ENCODE measurements at regions not wholly inside any gene's neighbourhood (a gene's known extent, or its start where the extent isn't known, plus 50 kb on each side); places are given as distances from the start of the nearest gene placed in this dataset.

DNA sequence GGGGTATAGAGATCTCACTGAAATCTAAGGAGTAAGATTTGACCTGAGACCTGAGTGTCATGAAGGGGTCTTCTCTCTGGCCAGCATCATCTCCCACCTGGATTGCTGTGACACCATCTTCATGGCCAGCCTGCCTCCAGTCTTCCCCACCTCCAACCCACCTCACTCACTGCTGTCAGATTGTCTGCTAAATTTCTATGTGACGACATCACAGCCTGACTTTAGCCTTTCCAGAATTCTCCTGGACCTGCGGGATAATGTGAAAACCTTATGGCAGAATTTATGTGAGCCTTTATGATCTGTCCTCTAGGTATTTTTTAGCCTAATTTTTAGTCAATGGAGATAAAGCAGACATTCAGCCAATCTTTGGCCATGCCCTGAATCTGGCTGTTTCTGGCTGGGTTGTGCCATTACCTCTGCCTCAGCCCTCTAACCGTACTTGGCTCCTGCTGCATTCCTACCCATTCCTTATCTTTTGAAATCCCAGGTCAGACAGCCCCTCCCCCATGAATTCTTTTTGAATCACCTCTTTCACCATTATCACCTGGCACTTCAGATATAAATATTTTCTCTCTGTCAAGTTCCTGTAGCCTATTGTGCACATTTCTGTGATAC, 66.4 kb upstream of the MMADHC start:
- no peaks in the 10 kb centered on the region for H3K27me3 ChIP-seq
- DNase-seq (ENCODE audit: low spot score in 2 of 2): no peak
- TF ChIP-seq, protein P1, sequence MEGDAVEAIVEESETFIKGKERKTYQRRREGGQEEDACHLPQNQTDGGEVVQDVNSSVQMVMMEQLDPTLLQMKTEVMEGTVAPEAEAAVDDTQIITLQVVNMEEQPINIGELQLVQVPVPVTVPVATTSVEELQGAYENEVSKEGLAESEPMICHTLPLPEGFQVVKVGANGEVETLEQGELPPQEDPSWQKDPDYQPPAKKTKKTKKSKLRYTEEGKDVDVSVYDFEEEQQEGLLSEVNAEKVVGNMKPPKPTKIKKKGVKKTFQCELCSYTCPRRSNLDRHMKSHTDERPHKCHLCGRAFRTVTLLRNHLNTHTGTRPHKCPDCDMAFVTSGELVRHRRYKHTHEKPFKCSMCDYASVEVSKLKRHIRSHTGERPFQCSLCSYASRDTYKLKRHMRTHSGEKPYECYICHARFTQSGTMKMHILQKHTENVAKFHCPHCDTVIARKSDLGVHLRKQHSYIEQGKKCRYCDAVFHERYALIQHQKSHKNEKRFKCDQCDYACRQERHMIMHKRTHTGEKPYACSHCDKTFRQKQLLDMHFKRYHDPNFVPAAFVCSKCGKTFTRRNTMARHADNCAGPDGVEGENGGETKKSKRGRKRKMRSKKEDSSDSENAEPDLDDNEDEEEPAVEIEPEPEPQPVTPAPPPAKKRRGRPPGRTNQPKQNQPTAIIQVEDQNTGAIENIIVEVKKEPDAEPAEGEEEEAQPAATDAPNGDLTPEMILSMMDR (IDR thresholded peaks at IDR 0.05): no peak
- TF ChIP-seq POLR2AphosphoS5 (IDR thresholded peaks at IDR 0.05): no peak
- TF ChIP-seq EP300 (IDR thresholded peaks at IDR 0.05): no peak
- TF ChIP-seq POLR2A (IDR thresholded peaks at IDR 0.05): no peak
- no peaks in the 10 kb centered on the region for H3K36me3 ChIP-seq
- H3K4me1 ChIP-seq: peaks cover 4% of the 10 kb centered on the region
- no peak overlapping the region for H3K27ac ChIP-seq
- 79% methylated on average over 3 of the region's 3 CpGs for WGBS
- H3K4me3 ChIP-seq: no peak overlapping the region
- no peaks in the 10 kb centered on the region for H3K9me3 ChIP-seq

DNA sequence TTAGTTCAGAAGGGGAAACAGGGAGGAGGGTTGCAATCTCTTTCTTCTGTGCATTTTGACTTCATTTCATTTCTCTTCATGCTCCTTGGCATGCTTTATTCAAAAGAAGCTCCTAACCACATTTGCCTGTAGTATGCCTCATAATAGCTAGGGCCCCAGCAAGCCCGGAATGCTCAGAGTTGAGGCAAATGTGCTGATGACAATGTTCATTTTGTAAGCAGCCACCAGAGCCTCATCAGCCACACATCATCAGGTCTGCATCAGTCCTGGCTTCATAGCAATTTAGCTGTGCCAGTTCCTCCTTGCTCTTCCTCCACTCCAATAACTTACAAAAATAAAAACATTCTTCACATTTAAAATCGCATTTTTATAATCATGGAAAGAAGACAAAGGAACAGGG, 65.4 kb upstream of the MMADHC start:
- Histone ChIP-seq H3K9me3 (no peaks in the 10 kb centered on the region), H3K27ac (no peak overlapping the region), H3K4me3 (no peak overlapping the region), H3K36me3 (no peaks in the 10 kb centered on the region), H3K4me1 (peaks cover 6% of the 10 kb centered on the region), H3K27me3 (no peaks in the 10 kb centered on the region)
- DNase-seq (ENCODE audit: low spot score in 2 of 2): no peak
- TF ChIP-seq, protein P1 (IDR thresholded peaks at IDR 0.05): no peak
- TF ChIP-seq EP300 (IDR thresholded peaks at IDR 0.05) (no peak), POLR2AphosphoS5 (IDR thresholded peaks at IDR 0.05) (no peak), POLR2A (IDR thresholded peaks at IDR 0.05) (no peak)
- 62% methylated on average over 2 of the region's 2 CpGs for WGBS

- H3K27ac ChIP-seq: no peak overlapping the region
- TF ChIP-seq, protein P1 (IDR thresholded peaks at IDR 0.05): no peak
- no peak for TF ChIP-seq POLR2AphosphoS5 (IDR thresholded peaks at IDR 0.05)
- TF ChIP-seq EP300 (IDR thresholded peaks at IDR 0.05): no peak
- no peak for TF ChIP-seq POLR2A (IDR thresholded peaks at IDR 0.05)
- H3K4me3 ChIP-seq: no peak overlapping the region
- 83% methylated on average over 3 of the region's 3 CpGs for WGBS
- DNase-seq (ENCODE audit: low spot score in 2 of 2): no peak
- H3K9me3 ChIP-seq: no peaks in the 10 kb centered on the region
- H3K36me3 ChIP-seq: no peaks in the 10 kb centered on the region
- peaks cover 6% of the 10 kb centered on the region for H3K4me1 ChIP-seq
- no peaks in the 10 kb centered on the region for H3K27me3 ChIP-seq
Observed at GRCh38 chr2:149652526-149652925, 65.0 kb upstream of the MMADHC start.

DNA sequence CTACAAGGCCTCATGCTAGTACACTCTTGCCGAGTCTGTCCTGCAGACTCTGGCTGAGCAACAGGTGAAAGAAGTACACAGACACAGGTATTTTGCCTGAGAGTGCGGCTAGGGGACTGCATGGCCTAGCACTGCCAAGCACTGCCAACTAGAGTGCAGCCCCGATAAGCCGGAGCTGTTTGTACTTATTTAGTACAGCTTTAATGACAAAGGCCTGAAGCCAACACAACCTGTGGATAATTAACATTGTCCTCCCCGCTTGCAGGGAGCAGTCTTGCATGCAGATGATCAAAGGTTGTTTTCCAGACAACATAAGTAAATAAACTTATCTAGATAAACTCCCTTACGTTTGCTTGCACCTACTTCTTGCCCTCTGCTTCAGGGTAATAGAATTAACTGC, 63.7 kb upstream of the MMADHC start:
- TF ChIP-seq POLR2A (IDR thresholded peaks at IDR 0.05) (no peak), EP300 (IDR thresholded peaks at IDR 0.05) (no peak), POLR2AphosphoS5 (IDR thresholded peaks at IDR 0.05) (no peak)
- TF ChIP-seq, protein P1 (IDR thresholded peaks at IDR 0.05): no peak

GRCh38 chr2:149650006-149650405, 62.4 kb upstream of the MMADHC start:
- Histone ChIP-seq H3K4me3 (no peak overlapping the region), H3K36me3 (no peaks in the 10 kb centered on the region), H3K27ac (no peak overlapping the region), H3K9me3 (no peaks in the 10 kb centered on the region), H3K4me1 (peaks cover 6% of the 10 kb centered on the region), H3K27me3 (no peaks in the 10 kb centered on the region)
- 94% methylated on average over 1 of the region's 1 CpG for WGBS
- no peak for TF ChIP-seq EP300 (IDR thresholded peaks at IDR 0.05)
- no peak for TF ChIP-seq POLR2AphosphoS5 (IDR thresholded peaks at IDR 0.05)
- TF ChIP-seq, protein P1 (IDR thresholded peaks at IDR 0.05): no peak
- no peak for TF ChIP-seq POLR2A (IDR thresholded peaks at IDR 0.05)
- no peak for DNase-seq (ENCODE audit: low spot score in 2 of 2)

More for the DNA sequence above, 63.7 kb upstream of the MMADHC start:
- Histone ChIP-seq H3K9me3 (no peaks in the 10 kb centered on the region), H3K36me3 (no peaks in the 10 kb centered on the region), H3K27me3 (no peaks in the 10 kb centered on the region), H3K27ac (no peak overlapping the region), H3K4me1 (peaks cover 6% of the 10 kb centered on the region), H3K4me3 (no peak overlapping the region)
- no peak for DNase-seq (ENCODE audit: low spot score in 2 of 2)
- WGBS: 78% methylated on average over 6 of the region's 6 CpGs

Measured in suprapubic skin (tissue), 4 donors.